Stimulated activated CD4-positive, alpha-beta T cell treated with anti-CD3 and anti-CD28 coated beads, TNF-alpha, amount 100 ng/mL, for 24 hours (primary cell): ENCODE measurements at regions not wholly inside any gene's neighbourhood (a gene's known extent, or its start where the extent isn't known, plus 50 kb on each side); places are given as distances from the start of the nearest gene placed in this dataset.
"Not testable (repeated sequence)": the region's sequence is repeated elsewhere in the genome, so short reads cannot be mapped to it uniquely, and the experiment has no call there.

Source experiments
- DNase-seq, 3 experiments: peaks; one replicate each; pipeline ENCODE4 v3.0.0-alpha.2; 2020; ENCODE audit warnings: low read depth in 3 of 3

DNA sequence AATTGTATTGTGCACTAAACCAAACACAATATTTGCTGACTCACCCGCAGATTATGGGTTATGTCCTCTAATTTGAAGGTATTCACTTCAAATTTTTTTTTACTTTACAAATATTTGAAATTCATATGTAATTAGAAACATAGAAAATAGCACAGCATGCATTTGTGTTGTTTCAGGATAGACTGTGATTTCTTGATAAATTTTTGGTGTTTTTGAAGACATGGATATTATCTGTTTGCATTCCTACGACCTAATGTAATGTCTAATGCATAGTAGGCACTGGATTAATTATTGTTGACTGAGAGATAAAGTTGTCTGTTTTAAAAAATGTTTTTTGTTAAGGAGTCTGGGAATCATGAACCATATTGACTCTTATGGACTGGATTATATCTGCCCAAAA is 850.2 kb downstream of the BRINP3 start:
- no peak for DNase-seq

DNA sequence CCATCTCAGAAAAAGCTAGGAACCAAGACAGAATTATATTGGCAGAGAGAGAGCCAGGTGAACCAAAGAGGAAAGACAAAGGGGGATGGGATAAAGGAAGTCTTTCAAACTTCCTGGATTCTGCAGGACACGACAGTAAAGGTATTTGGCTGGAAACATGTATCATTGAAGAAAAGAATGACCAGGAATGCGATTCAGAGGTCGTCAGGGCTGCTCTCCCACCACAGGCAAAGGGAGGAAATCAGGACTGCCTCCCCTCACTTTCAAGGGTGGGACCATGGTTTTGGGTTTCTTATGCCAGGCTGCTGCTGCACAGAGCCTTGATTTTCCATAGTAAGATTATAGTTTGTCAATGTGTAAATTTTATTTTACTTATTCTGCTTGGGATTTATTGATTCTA is 848.8 kb downstream of the BRINP3 start:
- no peak for DNase-seq

GRCh38 chr1:189633658-189634057 is 844.0 kb downstream of the BRINP3 start:
- no peak for DNase-seq

DNA sequence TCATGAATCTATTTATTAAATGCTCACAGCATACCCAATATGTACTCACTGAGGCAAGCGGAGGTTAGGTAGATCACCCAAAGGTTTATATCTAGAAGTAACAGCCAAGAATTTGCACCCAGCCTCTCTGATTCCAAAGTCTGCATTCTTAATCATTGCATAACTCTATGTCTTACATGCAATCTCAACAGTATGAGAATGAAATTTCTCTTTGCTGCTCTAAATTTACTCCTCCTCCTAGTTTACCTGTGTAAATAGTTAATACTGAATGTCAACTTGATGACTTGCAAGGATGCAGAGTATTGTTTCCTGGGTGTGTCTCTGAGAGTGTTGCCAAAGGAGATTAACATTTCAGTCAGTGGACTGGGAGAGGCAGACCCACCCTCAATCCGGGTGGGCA is 840.6 kb downstream of the BRINP3 start:
- DNase-seq, result no peak

DNA sequence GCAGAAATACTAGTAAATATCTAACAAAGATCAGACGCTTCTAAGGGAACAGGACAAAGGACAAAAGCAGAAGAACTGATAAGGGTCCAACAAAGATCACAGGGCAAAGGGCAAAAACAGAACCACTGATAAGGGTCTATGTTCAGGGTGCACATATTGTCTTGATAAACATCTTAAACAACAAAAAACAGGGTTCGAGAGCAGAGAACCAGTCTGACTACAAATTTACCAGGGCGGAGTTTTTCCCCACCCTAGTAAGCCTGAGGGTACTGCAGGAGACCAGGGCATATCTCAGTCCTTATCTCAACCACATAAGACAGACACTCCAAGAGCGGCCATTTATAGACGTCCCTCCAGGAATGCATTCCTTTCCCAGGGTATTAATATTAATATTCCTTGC is 833.5 kb downstream of the BRINP3 start:
- DNase-seq, result not testable (repeated sequence)

DNA sequence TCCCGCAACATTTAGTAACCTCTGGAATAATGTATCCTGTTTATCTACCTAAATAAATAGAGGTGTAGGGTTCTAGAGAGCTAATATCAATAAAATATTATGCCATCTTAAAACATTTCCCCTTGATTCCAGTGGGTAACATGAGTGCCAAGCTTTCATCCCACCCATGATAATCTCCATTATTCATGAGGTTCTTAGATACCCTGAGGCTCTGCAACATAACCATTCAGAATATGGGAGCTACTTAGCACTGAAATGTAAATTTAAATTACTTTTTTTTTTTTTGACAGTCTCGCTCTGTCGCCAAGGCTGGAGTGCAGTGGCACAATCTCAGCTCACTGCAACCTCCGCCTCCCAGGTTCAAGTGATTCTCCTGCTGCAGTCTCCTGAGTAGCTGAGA is 832.7 kb downstream of the BRINP3 start:
- DNase-seq, result no peak

- no peak for DNase-seq
These were observed 831.6 kb downstream of the BRINP3 start for GRCh38 chr1:189646066-189646465.

DNA sequence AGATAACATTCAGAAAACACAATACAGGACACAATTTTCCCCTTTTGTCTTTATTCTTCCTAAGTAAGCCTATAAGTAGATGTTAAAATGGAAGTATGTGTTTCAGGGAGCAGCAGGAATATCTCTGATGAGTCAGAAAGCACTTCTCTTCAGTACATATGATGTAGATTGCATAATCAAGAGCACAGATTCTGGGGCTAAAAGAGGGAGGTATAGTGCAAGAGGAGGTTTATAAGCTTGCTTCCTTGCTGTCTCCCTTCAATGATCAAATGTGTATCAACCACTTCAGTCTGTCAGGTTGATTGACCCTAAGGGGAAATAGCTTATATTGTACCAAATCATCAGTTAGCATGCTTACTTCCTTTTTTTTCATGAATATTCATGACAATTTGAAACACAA is 822.8 kb downstream of the BRINP3 start:
- DNase-seq, result no peak

GRCh38 chr1:189656628-189657530 is 820.8 kb downstream of the BRINP3 start:
- no peak for DNase-seq

GRCh38 chr1:189657715-189658114 is 819.9 kb downstream of the BRINP3 start:
- no peak for DNase-seq

DNA sequence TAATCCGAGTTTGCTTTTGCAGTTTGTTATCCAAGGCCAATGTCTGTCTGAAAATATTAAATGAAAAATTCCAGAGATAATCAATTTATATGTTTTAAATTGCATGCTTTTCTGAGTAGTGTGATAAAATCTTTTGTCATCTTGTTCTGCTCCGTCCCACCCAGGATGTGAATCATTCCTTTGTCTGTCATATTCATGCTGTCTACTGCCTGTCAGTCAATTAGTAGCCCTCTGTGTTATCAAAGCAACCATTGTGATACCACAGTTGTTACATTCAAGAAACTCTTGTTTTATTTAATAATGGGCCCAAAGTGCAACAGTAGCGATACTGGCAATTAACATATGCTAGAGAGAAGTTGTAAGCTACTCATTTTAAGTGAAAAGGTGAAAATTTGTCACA is 819.3 kb downstream of the BRINP3 start:
- DNase-seq, result no peak

GRCh38 chr1:189659731-189660130 is 817.9 kb downstream of the BRINP3 start:
- DNase-seq, result no peak

DNA sequence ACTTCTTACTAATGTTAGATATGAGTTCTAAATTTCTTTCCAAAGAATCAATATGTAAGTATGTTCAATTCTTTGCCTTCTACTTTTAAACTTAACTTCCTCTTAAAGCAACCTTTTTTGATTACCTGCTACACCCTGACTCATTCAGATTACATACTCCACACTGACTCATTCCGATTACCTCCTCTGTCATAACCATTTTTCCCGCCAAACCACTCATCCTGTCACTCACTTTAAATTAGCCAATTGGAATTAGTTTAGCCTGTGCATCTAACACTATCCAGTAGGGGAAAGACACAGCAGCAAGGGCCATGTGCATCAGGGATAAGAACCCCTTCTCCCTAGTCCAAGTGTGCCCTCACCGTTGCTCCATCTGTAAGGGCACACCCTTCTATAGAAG is 815.5 kb downstream of the BRINP3 start:
- no peak for DNase-seq

DNA sequence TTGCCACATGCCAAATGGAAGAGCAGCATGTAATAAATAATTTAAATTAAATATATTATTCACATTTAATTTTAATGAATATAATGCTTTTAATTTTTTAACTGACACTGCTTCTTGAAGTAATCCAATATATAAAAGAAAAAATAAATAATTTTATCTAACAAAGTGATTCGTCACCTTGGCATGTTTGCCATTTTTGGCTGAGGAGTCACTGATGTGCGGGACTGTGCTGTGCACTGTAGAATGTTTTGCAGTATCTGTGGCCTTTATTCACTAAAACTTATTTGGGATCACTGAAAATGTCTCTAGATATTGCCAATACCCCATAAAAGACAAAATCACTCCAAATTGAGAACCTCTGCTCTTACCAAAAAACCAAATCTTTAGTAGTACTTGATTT is 807.8 kb downstream of the BRINP3 start:
- no peak for DNase-seq

DNA sequence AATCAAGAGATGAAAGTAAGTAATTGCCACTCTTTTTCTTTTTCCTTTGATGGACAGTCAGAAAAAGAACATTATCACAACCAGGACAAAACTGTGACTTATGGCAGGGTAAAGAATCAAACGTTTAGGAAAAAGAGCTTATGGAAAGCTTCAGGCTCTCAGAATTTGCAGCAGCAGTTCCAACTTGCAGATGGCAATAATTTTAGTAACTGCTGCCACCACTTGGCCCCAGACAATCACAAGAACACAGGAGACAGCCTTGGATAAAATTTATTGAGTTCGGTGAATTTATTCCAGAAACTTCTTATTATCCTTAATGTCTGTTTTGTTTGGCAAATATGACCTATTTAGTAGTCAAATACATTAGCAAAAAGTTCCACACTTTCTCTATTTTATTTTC is 804.4 kb downstream of the BRINP3 start:
- DNase-seq, result no peak

GRCh38 chr1:189675712-189676244 is 801.9 kb downstream of the BRINP3 start:
- DNase-seq, result no peak

DNA sequence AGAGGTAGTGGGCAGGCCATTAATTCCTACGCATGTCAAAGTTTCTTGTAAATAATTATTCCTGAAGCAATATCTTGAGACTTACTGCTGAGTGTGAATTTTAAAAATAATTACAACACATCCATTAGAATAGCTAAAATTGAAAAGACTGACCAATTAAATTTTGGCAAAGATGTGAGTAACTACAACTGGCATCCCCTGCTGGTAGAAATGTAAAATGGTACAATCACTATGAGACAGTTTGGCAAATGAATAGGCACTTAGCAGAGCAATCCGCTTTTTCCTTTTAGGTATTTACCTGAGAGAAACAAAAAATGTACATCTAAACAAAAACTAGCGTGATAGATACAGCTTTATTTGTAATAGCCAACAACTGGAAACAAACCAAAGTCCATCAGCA is 798.9 kb downstream of the BRINP3 start:
- DNase-seq, result no peak

- no peak for DNase-seq
These were observed 796.3 kb downstream of the BRINP3 start for GRCh38 chr1:189681252-189681919.

DNA sequence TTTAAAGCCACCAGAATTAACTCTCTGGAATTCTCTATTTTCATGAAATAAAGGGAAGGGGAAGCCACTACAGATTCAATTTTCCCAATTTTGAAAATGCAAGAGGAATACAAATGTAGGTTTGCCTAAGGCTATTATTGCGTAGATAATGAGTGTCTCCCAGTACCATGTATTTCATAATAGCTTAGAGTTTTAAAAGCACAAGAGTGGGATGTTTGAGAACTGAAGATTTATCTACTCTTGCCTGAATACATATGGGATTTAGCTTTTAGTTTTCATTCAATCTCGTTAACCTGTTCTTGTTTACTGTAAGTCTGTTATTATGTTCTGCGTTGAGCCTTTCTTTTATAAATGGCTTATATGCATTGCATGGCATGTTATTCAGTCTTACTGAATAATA is 795.1 kb downstream of the BRINP3 start:
- no peak for DNase-seq

DNA sequence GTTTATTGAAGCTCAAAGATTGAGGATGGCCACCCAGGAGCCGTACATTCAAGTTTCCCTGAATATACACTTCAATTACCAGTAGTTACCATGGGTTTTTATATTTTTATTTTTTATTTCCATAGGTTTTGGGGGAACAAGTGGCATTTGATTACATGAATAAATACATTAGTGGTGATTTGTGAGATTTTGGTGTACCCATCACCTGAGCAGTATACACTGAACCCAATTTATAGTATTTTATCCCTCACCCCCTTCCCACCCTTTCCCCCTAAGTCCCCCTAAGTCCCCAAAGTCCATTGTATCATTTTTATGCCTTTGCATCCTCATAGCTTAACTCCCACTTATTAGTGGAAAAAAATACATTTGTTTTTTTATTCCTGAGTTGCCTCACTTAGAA is 791.4 kb downstream of the BRINP3 start:
- no peak for DNase-seq

DNA sequence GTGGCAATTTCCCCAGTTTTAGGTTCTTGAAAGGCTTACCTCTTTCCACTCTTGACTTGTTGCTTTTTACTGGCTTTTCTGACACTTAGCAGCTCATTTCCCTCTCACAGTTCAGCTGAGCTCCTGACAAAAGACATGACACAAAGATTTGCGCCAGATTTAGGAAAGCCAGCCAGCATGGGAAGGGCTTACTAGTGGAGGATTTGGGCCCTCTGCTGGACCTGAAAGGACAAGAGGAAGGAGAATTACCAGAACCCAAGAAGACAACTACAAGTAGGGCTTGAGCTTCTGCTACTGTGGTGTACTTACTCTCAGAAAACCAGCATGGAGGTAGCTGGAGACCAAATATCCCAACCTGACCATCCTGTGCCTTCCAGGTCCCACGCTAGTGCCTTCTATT is 784.5 kb downstream of the BRINP3 start:
- DNase-seq, result no peak

GRCh38 chr1:189696297-189696696 is 781.4 kb downstream of the BRINP3 start:
- no peak for DNase-seq

DNA sequence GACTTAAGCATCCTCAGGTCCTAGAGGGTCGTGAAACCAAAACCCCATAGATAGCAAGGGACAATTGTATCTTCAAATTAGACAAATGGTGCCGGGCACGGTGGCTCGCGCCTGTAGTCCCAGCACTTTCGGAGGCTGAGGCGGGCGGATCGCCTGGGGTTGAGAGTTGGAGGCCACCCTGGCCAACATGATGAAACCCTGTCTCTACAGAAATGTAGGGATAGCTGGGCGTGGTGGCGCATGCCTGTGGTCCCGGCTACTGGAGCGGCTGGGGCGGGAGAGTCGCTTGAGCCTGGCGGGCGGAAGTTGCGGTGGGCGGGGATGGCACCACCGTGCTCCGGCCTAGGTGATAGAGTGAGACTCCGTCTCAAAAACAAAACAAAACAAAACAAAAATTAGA is 780.6 kb downstream of the BRINP3 start:
- DNase-seq, result no peak
